ENCODE measurements at regions not wholly inside any gene's neighbourhood (a gene's known extent, or its start where the extent isn't known, plus 50 kb on each side); places are given as distances from the start of the nearest gene placed in this dataset.

GRCh38 chr2:6167592-6168138, 475.5 kb downstream of the SOX11 start:
- TF ChIP-seq NR3C1 (CRISPR knock-in tag; conservative IDR thresholded peaks at IDR 0.05; ENCODE audit: low read depth) (no peak), ETV6 (CRISPR knock-in tag; IDR thresholded peaks at IDR 0.05) (no peak), TCF7 (CRISPR knock-in tag; IDR thresholded peaks at IDR 0.05; ENCODE audit: low read depth) (no peak), STAT6 (CRISPR knock-in tag; conservative IDR thresholded peaks at IDR 0.05; ENCODE audit: low read depth) (no peak), ELF4 (CRISPR knock-in tag; IDR thresholded peaks at IDR 0.05; ENCODE audit: low read depth) (no peak), ZNF425 (CRISPR knock-in tag; conservative IDR thresholded peaks at IDR 0.05) (no peak), E2F1 (CRISPR knock-in tag; IDR thresholded peaks at IDR 0.05) (no peak)
- DNase-seq (ENCODE audit: low spot score): no peak
- POLR2A ChIA-PET: no interaction called here
- ATAC-seq: no peak
- H3K9me3 Mint-ChIP-seq: peaks cover 78% of the 10 kb centered on the region
- peaks cover 9% of the 10 kb centered on the region for H3K27me3 Mint-ChIP-seq (ENCODE audit: low read depth)
- H3K4me1 Mint-ChIP-seq: no peaks in the 10 kb centered on the region
- no peak overlapping the region for H3K27ac Mint-ChIP-seq
- H3K4me3 Mint-ChIP-seq: no peak overlapping the region
- H3K36me3 Mint-ChIP-seq: peaks cover 64% of the 10 kb centered on the region
- CTCF ChIA-PET: no interaction called here

GRCh38 chr2:6168485-6168884, 476.3 kb downstream of the SOX11 start:
- POLR2A ChIA-PET: no interaction called here
- peaks cover 9% of the 10 kb centered on the region for H3K27me3 Mint-ChIP-seq (ENCODE audit: low read depth)
- H3K4me3 Mint-ChIP-seq: no peak overlapping the region
- no peak overlapping the region for H3K27ac Mint-ChIP-seq
- no peak for ATAC-seq
- H3K36me3 Mint-ChIP-seq: peaks cover 70% of the 10 kb centered on the region
- no peaks in the 10 kb centered on the region for H3K4me1 Mint-ChIP-seq
- no peak for TF ChIP-seq HMGA2 (CRISPR knock-in tag; IDR thresholded peaks at IDR 0.05)
- TF ChIP-seq CREB1 (CRISPR knock-in tag; IDR thresholded peaks at IDR 0.05): no peak
- TF ChIP-seq GRHL2 (CRISPR knock-in tag; IDR thresholded peaks at IDR 0.05; ENCODE audit: insufficient replicate concordance, severe bottlenecking): no peak
- H3K9me3 Mint-ChIP-seq: peaks cover 84% of the 10 kb centered on the region
- no peak for DNase-seq (ENCODE audit: low spot score)
- CTCF ChIA-PET: no interaction called here

- Mint-ChIP-seq H3K9me3 (peaks cover 79% of the 10 kb centered on the region), H3K4me3 (no peak overlapping the region), H3K27me3 (ENCODE audit: low read depth) (peaks cover 3% of the 10 kb centered on the region), H3K4me1 (no peaks in the 10 kb centered on the region), H3K27ac (no peak overlapping the region), H3K36me3 (peaks cover 67% of the 10 kb centered on the region)
- CTCF ChIA-PET: no interaction called here
- DNase-seq (ENCODE audit: low spot score) (no peak), ATAC-seq (no peak)
- POLR2A ChIA-PET: no interaction called here
- no peak for TF ChIP-seq ATF3 (CRISPR knock-in tag; conservative IDR thresholded peaks at IDR 0.05)
- no peak for TF ChIP-seq HMGXB4 (CRISPR knock-in tag; IDR thresholded peaks at IDR 0.05)
- no peak for TF ChIP-seq OVOL2 (CRISPR knock-in tag; IDR thresholded peaks at IDR 0.05; ENCODE audit: borderline replicate concordance)
- TF ChIP-seq IRF1 (CRISPR knock-in tag; IDR thresholded peaks at IDR 0.05): no peak
- TF ChIP-seq CREM (CRISPR knock-in tag; IDR thresholded peaks at IDR 0.05): no peak
- TF ChIP-seq TP53 (CRISPR knock-in tag; IDR thresholded peaks at IDR 0.05): no peak
- TF ChIP-seq MLX (CRISPR knock-in tag; IDR thresholded peaks at IDR 0.05): no peak
- no peak for TF ChIP-seq USF1 (CRISPR knock-in tag; IDR thresholded peaks at IDR 0.05)
- TF ChIP-seq ZNF416 (CRISPR knock-in tag; IDR thresholded peaks at IDR 0.05): no peak
- TF ChIP-seq IRF2 (CRISPR knock-in tag; IDR thresholded peaks at IDR 0.05; ENCODE audit: borderline replicate concordance, low read depth): no peak
- no peak for TF ChIP-seq ATF2 (CRISPR knock-in tag; IDR thresholded peaks at IDR 0.05; ENCODE audit: borderline replicate concordance, low read depth)
Measured at GRCh38 chr2:6171294-6171693, 479.1 kb downstream of the SOX11 start.

Data from WTC11 (cell line).